Small intestine (tissue), 7 donors: ENCODE measurements at regions not wholly inside any gene's neighbourhood (a gene's known extent, or its start where the extent isn't known, plus 50 kb on each side); places are given as distances from the start of the nearest gene placed in this dataset.
A peak's percentile ranks its signal among the peaks of the same experiment; 100 is the strongest.

Experiments
- DNase-seq, 2 donors: peaks; one replicate each; pipeline versions ENCODE4 v3.0.0 to v3.0.0-alpha.2; 2013
- FAIRE-seq: peaks from 2 replicates; lab custom pipeline; 2012; peaks lifted over from hg19 to GRCh38; lab: Jason Lieb, UNC
- H3K27ac ChIP-seq, 3 donors: one replicate each; pipeline ENCODE4 v1.5.1; 2013; ENCODE audit warnings: low read length in 2 of 3, mild to moderate bottlenecking in 2 of 3, control low read depth in 1 of 3, inconsistent platforms in 1 of 3, low read depth in 1 of 3, moderate library complexity in 1 of 3
- H3K27me3 ChIP-seq, 3 donors: one replicate each; pipeline ENCODE4 v1.6.1; 2013; ENCODE audit warnings: low read length in 3 of 3, inconsistent platforms in 1 of 3; ENCODE audit not compliant: control insufficient read depth in 3 of 3, insufficient read depth in 3 of 3
- H3K36me3 ChIP-seq, 3 donors: one replicate each; pipeline ENCODE4 v1.6.1; 2013; ENCODE audit warnings: low read length in 3 of 3, inconsistent platforms in 1 of 3, low read depth in 1 of 3, mild to moderate bottlenecking in 1 of 3, moderate library complexity in 1 of 3; ENCODE audit not compliant: control insufficient read depth in 3 of 3, insufficient read depth in 2 of 3
- H3K4me1 ChIP-seq, 3 donors: one replicate each; pipeline ENCODE4 v1.6.1; 2013; ENCODE audit warnings: low read length in 2 of 3, inconsistent platforms in 1 of 3, low read depth in 1 of 3, mild to moderate bottlenecking in 1 of 3, moderate library complexity in 1 of 3; ENCODE audit not compliant: control insufficient read depth in 3 of 3, insufficient read depth in 2 of 3
- H3K4me3 ChIP-seq, 3 donors: one replicate each; pipeline ENCODE4 v1.5.1; 2013; ENCODE audit warnings: low read length in 3 of 3, control low read depth in 1 of 3, inconsistent platforms in 1 of 3, low read depth in 1 of 3, mild to moderate bottlenecking in 1 of 3, moderate library complexity in 1 of 3
- H3K9me3 ChIP-seq, 2 donors: one replicate each; pipeline ENCODE4 v1.6.1; 2013; ENCODE audit warnings: low read depth in 1 of 2, low read length in 1 of 2; ENCODE audit not compliant: control insufficient read depth in 2 of 2, insufficient read depth in 1 of 2
- WGBS, 3 donors: extraction: QIAGEN DNeasy Blood & Tissue Kit; methylation state at CpG; one replicate each; pipeline ENCODE4 v1.1.7; 2013; 5-methylcytosine and 5-hydroxymethylcytosine counted together
- donor health status: healthy with polysubstance abuse.
- donor health status: control.
- donor health status: control.
- donor health status: Bipolar disorder and iron deficiency.
- donor health status: healthy.

DNA sequence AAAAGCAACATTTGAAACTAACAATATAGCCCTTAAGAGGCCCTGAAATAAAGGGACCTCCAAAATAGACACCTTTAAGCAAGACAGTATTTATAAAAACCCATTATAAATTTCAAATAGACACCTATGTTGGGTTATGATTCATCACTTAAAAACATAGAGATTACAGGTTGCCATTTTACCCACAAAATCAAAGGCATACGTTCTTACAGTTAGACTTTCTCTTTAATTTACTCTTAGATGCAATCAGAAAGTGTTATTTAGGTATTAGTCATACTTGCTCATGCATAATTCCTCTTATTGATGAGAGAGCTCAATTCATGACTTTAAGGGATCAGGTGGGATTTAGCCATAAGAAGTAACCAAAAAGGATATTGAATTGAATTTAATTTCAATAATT lies 51.5 kb upstream of the TMEM200A start:
- no peak for FAIRE-seq
- WGBS, 3 donors = 27 to 58% (median 32%) methylated on average over 1 of the region's 1 CpG
- H3K36me3 ChIP-seq = no peaks in the 10 kb centered on the region
- DNase-seq = no peak
- no peak overlapping the region for H3K4me3 ChIP-seq
- H3K27me3 ChIP-seq = no peaks in the 10 kb centered on the region
- H3K27ac ChIP-seq = no peak overlapping the region
- H3K9me3 ChIP-seq = no peaks in the 10 kb centered on the region
- no peaks in the 10 kb centered on the region for H3K4me1 ChIP-seq

DNA sequence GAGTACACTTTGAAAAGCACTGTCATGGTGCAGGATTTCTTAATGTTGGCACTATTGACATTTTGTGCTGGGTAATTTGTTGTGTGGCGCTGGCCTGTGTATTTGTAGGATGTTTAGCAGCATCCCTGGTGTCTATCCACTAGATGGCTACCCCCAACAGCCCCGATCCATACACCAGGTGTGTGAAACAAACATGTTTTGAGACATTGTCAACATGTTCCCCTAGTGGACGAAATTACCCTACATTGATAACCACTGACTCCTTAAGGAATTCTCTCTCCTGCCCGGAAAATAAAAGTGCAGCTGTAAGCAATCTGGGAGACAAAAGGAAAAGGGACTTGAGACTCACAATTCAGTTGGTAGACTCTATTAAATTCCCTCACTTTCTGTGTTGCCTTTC lies 52.6 kb upstream of the TMEM200A start:
- WGBS, 3 donors = 73 to 89% (median 83%) methylated on average over 4 of the region's 4 CpGs
- no peaks in the 10 kb centered on the region for H3K9me3 ChIP-seq
- H3K4me1 ChIP-seq = no peaks in the 10 kb centered on the region
- H3K27ac ChIP-seq = no peak overlapping the region
- H3K27me3 ChIP-seq = no peaks in the 10 kb centered on the region
- FAIRE-seq = no peak
- DNase-seq = no peak
- H3K36me3 ChIP-seq = no peaks in the 10 kb centered on the region
- H3K4me3 ChIP-seq = no peak overlapping the region

DNA sequence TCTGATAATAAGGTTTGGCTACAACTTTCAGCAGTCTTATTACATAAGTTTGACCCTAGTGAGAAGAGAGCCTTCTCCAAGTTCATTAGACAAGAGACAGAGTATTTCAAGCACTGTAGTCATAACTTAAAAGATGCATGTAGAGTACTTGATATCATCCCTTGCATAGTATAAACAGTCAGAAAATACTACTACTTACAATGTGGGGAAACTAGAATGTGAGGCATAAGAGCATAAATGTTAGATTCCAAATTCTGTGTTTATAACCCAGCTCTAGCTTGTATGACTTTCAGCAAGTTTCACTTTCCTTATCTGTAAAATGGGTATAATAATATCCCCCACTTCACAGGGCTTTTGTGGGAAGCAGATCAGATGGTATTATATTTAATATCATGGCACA lies 56.8 kb upstream of the TMEM200A start:
- DNase-seq (no peak), FAIRE-seq (no peak)
- Histone ChIP-seq H3K27me3 (no peaks in the 10 kb centered on the region), H3K4me3 (no peak overlapping the region), H3K27ac (no peak overlapping the region), H3K4me1 (no peaks in the 10 kb centered on the region), H3K9me3 (no peaks in the 10 kb centered on the region), H3K36me3 (no peaks in the 10 kb centered on the region)

DNA sequence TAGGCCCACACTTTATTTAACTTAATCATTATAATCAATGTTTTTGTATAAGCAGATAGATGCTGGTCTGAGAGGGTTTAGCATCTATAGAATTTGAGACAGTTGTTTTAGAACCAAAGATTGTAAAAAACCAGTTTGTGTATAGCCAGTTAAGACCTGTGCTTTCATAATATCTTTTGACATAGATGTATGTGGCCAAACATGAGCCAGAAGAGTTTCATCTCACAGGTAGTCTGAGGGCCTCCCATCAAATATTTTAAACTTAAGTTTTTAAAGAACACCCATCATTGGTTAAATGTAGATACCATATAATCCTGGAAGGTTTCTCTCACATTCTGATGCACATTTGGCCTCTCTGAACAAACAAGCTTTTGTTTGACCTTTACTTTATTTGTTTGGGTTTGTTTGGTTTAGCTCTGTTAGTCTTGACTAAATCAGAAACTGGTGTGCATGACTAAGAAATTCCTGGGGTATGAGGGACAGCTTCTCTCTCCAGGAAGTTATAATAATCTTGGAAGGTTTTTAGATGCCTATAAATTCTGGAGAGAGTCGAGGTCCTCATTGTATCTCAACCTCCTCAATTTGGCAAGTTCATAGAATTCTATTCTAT lies 58.0 kb upstream of the TMEM200A start:
- DNase-seq (no peak), FAIRE-seq (no peak)
- Histone ChIP-seq H3K36me3 (no peaks in the 10 kb centered on the region), H3K4me3 (no peak overlapping the region), H3K4me1 (no peaks in the 10 kb centered on the region), H3K27ac (no peak overlapping the region), H3K9me3 (no peaks in the 10 kb centered on the region), H3K27me3 (no peaks in the 10 kb centered on the region)
- 14 to 40% (median 26%) methylated on average over 1 of the region's 1 CpG for WGBS, 3 donors

DNA sequence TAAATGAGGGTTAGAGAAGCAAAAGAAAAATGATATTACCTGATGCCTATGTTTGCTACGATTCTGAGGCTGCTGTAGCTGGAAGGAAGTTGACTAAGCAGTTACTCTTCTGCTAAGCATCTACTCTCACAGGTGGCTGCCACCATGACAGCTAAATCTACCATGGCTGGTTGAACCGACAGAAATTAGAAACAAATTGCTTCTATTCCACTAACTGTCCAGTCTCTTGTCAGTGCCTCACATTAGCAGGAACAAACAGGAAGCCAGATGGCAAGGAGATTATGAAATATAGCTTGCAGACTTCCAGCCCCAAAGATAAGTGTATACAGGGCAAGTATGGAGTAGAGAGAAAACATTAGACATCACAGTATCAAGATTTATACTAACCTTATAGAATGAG lies 59.4 kb upstream of the TMEM200A start:
- Histone ChIP-seq H3K4me1 (no peaks in the 10 kb centered on the region), H3K27ac (no peak overlapping the region), H3K9me3 (no peaks in the 10 kb centered on the region), H3K4me3 (no peak overlapping the region), H3K36me3 (no peaks in the 10 kb centered on the region), H3K27me3 (no peaks in the 10 kb centered on the region)
- no peak for DNase-seq
- FAIRE-seq = no peak
- WGBS, 3 donors = 34 to 68% (median 42%) methylated on average over 2 of the region's 2 CpGs

DNA sequence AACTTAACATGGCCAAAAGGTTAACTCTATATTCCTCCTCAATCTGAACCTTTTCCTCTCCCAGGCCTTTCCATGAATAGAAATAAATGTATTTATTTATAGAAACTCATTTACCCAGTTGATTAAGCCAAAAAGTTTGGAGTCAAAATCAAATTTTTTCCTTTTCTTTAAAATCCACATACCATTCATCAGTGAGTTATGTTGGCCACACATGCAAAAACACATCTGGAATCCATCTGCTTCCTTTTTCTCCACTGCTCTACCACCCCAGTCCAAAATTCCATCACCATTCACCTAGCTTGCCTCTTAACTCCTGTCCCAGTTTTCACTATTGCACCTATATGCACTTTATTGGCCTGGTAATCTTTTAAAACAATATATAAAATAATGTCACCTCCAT lies 62.4 kb upstream of the TMEM200A start:
- no peaks in the 10 kb centered on the region for H3K27me3 ChIP-seq
- H3K4me3 ChIP-seq = no peak overlapping the region
- no peak overlapping the region for H3K27ac ChIP-seq
- FAIRE-seq (no peak), DNase-seq (no peak)
- no peaks in the 10 kb centered on the region for H3K9me3 ChIP-seq
- no peaks in the 10 kb centered on the region for H3K4me1 ChIP-seq
- H3K36me3 ChIP-seq = no peaks in the 10 kb centered on the region

DNA sequence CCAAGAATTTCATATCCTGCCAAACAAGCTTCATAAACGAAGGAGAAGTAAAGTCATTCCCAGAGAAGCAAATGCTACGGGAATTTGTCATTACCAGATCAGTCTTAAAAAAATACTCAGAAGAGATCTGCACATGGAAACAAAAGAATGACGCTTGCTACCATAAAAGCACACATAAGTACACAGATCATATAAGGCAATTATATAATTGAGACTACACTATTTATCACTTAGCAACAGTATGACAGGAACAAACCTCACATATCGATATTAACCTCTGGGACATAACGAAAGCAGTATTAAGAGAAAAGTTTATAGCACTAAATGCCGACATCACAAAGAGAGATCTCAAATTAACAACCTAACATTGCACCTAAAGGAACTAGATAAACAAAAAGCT lies 67.6 kb upstream of the TMEM200A start:
- H3K27ac ChIP-seq = no peak overlapping the region
- FAIRE-seq (no peak), DNase-seq (peak in 1 of 2 donors; percentile 2)
- H3K4me3 ChIP-seq = no peak overlapping the region
- no peaks in the 10 kb centered on the region for H3K27me3 ChIP-seq
- WGBS, 3 donors = 43 to 78% (median 63%) methylated on average over 6 of the region's 6 CpGs
- H3K4me1 ChIP-seq = no peaks in the 10 kb centered on the region
- H3K36me3 ChIP-seq = no peaks in the 10 kb centered on the region
- H3K9me3 ChIP-seq = peaks cover 0 to 5% of the 10 kb centered on the region in 2 donors

DNA sequence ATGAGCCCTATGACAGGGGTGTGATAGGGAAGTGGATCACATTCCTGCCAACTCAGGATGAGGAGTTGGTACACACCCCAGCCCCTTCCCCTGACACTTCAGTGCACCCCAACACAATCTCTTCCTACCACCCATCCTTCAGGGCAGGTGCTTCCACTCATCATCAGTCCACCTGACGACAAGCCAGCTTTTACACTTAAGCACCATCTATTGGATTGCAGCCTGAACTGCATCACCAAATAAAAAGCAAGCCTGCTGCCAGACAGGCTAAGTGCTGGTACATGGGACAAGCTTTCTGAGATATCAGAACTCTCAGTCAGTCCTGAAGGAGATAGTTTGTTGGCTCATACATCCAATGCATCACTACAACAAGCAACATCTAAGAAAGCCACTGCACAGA lies 69.0 kb upstream of the TMEM200A start:
- 31 to 80% (median 73%) methylated on average over 1 of the region's 1 CpG for WGBS, 3 donors
- Histone ChIP-seq H3K27ac (no peak overlapping the region), H3K4me1 (no peaks in the 10 kb centered on the region), H3K36me3 (no peaks in the 10 kb centered on the region), H3K9me3 (peaks cover 0 to 5% of the 10 kb centered on the region in 2 donors), H3K27me3 (no peaks in the 10 kb centered on the region), H3K4me3 (no peak overlapping the region)
- DNase-seq (no peak), FAIRE-seq (no peak)

DNA sequence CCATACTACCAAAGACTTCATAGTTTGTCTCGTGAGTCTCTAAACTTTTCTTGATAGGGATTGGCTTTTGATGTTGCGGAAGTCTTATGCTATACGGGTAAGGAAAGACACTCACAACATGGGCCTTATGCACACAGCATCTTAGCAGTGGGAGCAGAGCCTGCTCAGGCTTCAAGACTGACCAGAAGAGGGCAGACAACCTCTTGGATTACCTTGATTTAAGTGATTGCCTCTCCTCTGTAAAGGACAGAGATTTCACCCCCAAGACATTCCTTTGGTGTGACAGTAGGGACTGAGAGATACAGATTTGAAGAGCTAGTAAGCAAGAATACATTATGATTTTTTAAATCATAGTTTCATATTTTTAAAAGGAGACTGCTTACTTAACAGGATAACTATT lies 71.0 kb upstream of the SAMD3 start:
- Histone ChIP-seq H3K36me3 (no peaks in the 10 kb centered on the region), H3K4me3 (no peak overlapping the region), H3K4me1 (no peaks in the 10 kb centered on the region), H3K27me3 (no peaks in the 10 kb centered on the region), H3K27ac (no peak overlapping the region), H3K9me3 (peaks cover 0 to 5% of the 10 kb centered on the region in 2 donors)
- DNase-seq = peak; percentile 35 to 37
- WGBS, 3 donors = 54 to 66% (median 57%) methylated on average over 3 of the region's 3 CpGs
- FAIRE-seq = no peak
